Osteocyte (in vitro differentiated cells): ENCODE measurements at regions not wholly inside any gene's neighbourhood (a gene's known extent, or its start where the extent isn't known, plus 50 kb on each side); places are given as distances from the start of the nearest gene placed in this dataset.

Experiments used
- DNase-seq: peaks from one replicate; pipeline ENCODE4 v3.0.0; 2021; ENCODE audit warnings: mixed read lengths; ENCODE audit not compliant: unreplicated experiment; ENCODE audit errors: extremely low spot score
- H3K27ac Mint-ChIP-seq: one replicate; pipeline ENCODE4 v1.8.0; 2021; ENCODE audit warnings: mild to moderate bottlenecking, mixed read lengths; ENCODE audit not compliant: unreplicated experiment
- H3K27me3 Mint-ChIP-seq: one replicate; pipeline ENCODE4 v1.8.0; 2021; ENCODE audit warnings: mixed read lengths; ENCODE audit not compliant: unreplicated experiment
- H3K36me3 Mint-ChIP-seq: one replicate; pipeline ENCODE4 v1.8.0; 2021; ENCODE audit warnings: mixed read lengths; ENCODE audit not compliant: unreplicated experiment
- H3K4me1 Mint-ChIP-seq: one replicate; pipeline ENCODE4 v1.8.0; 2021; ENCODE audit warnings: mixed read lengths; ENCODE audit not compliant: unreplicated experiment
- H3K4me3 Mint-ChIP-seq: one replicate; pipeline ENCODE4 v1.8.0; 2021; ENCODE audit warnings: mild to moderate bottlenecking, moderate library complexity, mixed read lengths; ENCODE audit not compliant: unreplicated experiment
- H3K9me3 Mint-ChIP-seq: one replicate; pipeline ENCODE4 v1.8.0; 2021; ENCODE audit warnings: mixed read lengths; ENCODE audit not compliant: unreplicated experiment
- TF ChIP-seq, protein P1 (sequence below): fragments of 200-600 bp; sonication (generic); IDR thresholded peaks from 2 replicates; pipeline ENCODE4 v1.5.0; 2021; ENCODE audit warnings: antibody characterized with exemption, mild to moderate bottlenecking, moderate library complexity

DNA sequence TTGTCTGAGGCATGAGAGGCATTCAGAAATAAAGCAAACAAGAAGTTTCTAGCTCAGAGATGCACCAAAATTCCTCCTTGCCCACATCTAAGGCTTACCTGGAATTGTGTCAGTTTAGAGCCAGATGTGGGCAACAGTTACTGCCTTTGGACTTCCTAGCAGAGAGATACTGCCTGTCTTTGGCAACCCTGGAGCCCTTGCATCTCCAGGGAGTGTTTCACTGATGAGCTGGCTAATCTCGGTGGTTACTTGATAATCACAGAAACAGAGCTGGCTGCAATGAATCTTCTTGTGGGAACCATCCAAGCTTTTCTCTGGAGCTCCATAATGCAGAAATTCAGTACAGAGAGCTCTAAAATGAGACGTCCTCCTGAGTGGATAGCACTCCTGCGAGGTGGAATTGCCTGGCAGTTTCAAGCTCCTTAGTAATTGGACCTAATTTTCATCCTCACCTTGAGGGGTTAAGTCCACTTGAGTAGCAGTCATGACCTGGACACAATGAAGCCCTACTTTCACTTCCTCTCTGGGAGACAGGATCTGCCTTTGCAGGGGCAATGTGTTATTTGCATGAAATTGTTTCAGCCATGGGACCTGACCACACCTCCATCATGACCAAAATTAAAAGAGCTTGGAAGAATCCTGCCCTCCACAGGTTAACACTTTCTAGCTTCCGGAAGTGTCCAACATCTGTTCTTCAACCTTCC is 108.8 kb upstream of the ARHGAP5 start:
- H3K27ac Mint-ChIP-seq, result no peak overlapping the region
- DNase-seq, result no peak
- H3K4me1 Mint-ChIP-seq, result peaks cover 7% of the 10 kb centered on the region

DNA sequence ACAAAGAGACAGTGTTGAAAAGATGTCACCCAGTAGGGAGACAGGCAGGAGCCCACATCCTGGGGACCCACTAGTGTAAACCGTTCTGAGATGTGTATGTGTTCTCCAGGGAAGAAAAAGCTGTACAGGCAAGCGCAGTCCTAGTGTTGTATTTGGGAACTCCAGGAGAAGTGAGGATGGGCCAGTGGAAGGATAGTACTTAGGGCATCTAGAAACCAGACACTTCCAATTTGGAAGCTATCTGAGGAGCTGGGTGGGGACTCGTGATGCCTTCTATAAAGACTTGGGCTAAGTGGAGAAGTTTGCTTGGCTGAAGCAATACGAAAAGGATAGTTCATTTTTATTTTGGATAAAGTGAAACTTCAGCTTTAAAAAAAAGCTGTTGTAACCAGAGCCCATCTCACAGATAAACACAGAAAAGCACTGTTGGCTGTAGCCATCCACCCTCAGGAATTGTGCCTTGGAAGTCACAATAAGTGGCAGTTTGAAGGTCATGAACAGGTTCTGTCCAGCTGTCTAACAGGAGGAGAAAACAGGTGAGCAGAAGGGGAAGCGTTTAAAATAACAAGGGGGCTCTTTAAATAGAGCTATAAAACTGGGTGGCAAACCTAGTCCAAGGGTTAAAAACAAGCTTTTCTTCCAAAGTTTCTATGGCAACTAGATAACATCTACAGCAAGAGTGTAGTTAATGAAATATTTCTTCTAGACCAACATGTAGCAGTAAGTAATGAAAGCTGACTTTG is 108.0 kb upstream of the ARHGAP5 start:
- Mint-ChIP-seq H3K9me3 (peaks cover 11% of the 10 kb centered on the region), H3K4me1 (peaks cover 7% of the 10 kb centered on the region), H3K36me3 (no peaks in the 10 kb centered on the region), H3K4me3 (no peak overlapping the region), H3K27me3 (no peaks in the 10 kb centered on the region), H3K27ac (no peak overlapping the region)
- TF ChIP-seq, protein P1, sequence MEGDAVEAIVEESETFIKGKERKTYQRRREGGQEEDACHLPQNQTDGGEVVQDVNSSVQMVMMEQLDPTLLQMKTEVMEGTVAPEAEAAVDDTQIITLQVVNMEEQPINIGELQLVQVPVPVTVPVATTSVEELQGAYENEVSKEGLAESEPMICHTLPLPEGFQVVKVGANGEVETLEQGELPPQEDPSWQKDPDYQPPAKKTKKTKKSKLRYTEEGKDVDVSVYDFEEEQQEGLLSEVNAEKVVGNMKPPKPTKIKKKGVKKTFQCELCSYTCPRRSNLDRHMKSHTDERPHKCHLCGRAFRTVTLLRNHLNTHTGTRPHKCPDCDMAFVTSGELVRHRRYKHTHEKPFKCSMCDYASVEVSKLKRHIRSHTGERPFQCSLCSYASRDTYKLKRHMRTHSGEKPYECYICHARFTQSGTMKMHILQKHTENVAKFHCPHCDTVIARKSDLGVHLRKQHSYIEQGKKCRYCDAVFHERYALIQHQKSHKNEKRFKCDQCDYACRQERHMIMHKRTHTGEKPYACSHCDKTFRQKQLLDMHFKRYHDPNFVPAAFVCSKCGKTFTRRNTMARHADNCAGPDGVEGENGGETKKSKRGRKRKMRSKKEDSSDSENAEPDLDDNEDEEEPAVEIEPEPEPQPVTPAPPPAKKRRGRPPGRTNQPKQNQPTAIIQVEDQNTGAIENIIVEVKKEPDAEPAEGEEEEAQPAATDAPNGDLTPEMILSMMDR, result no peak
- DNase-seq, result no peak

More for the DNA sequence above, 108.8 kb upstream of the ARHGAP5 start:
- Mint-ChIP-seq H3K27me3 (no peaks in the 10 kb centered on the region), H3K36me3 (no peaks in the 10 kb centered on the region), H3K4me3 (no peak overlapping the region), H3K9me3 (peaks cover 11% of the 10 kb centered on the region)
- TF ChIP-seq, protein P1, result no peak

DNA sequence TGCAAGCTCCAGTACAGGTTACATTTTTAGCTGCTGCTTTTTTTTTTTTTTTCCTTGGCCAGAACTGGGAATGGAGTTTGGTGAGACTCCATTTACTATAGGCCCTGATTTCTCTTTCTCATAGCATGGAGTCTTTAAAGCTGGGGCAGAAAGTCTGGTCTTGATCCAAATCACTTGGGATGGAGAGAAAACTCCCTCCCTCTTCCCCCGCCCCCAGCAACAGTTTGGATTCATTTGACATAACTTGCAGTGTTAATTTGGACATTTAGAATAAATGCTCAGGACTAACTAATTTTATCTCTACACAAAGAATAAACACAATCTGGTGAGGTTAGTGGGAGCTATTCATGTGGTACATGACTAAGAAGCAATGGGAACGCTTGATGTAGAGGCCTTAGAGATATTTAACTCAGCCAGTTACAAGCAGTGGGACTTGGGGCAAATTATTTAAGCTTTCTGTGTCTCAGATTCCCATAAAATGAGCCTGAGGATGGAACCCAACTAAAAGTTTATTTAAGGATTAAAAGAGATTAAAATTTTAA is 107.3 kb upstream of the ARHGAP5 start:
- no peak overlapping the region for H3K27ac Mint-ChIP-seq
- TF ChIP-seq, protein P1, result no peak
- peaks cover 7% of the 10 kb centered on the region for H3K4me1 Mint-ChIP-seq
- peaks cover 11% of the 10 kb centered on the region for H3K9me3 Mint-ChIP-seq
- no peak for DNase-seq
- no peaks in the 10 kb centered on the region for H3K27me3 Mint-ChIP-seq
- H3K4me3 Mint-ChIP-seq, result no peak overlapping the region
- no peaks in the 10 kb centered on the region for H3K36me3 Mint-ChIP-seq

DNA sequence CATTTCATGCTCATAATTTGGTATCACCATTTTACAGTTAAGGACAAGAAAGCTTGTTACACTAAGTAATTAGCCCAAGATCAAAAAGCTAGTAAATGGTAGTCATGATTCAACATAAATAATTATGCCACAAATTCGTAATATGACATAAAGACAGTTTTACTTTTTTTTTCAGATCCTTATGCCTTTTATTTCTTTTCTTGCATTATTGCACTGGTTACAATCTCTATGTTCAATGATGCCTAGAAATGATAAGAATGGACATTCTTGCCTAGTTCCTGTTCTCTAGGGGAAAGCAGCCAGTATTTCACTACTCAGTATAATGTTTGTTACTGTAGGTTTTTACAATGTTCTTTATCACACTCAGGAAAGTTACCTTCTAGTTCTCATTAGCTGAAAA is 106.4 kb upstream of the ARHGAP5 start:
- no peaks in the 10 kb centered on the region for H3K36me3 Mint-ChIP-seq
- H3K4me1 Mint-ChIP-seq, result no peaks in the 10 kb centered on the region
- H3K4me3 Mint-ChIP-seq, result no peak overlapping the region
- no peak for DNase-seq
- H3K9me3 Mint-ChIP-seq, result peaks cover 11% of the 10 kb centered on the region
- no peak overlapping the region for H3K27ac Mint-ChIP-seq
- H3K27me3 Mint-ChIP-seq, result no peaks in the 10 kb centered on the region
- TF ChIP-seq, protein P1, result no peak

DNA sequence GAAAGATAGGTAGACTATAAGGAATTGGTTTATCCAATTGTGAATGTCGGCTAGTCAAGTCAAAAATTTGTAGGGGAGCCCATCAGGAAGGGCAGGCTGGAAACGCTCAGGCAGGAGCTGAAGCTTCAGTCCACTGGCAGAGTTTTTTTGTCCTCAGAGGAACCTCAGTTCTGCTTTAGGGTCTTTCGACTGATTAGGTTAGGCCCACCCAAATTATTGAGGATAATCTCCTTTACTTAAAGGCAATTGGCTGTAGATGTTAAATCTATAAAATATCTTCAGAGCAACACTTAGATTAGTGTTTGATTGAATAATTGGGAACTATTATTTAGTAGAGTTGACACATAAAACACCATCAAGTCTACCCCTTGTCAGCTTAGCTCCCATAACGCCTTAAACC is 105.5 kb upstream of the ARHGAP5 start:
- no peak overlapping the region for H3K4me3 Mint-ChIP-seq
- TF ChIP-seq, protein P1, result no peak
- DNase-seq, result no peak
- no peaks in the 10 kb centered on the region for H3K4me1 Mint-ChIP-seq
- H3K9me3 Mint-ChIP-seq, result peaks cover 11% of the 10 kb centered on the region
- H3K36me3 Mint-ChIP-seq, result no peaks in the 10 kb centered on the region
- no peaks in the 10 kb centered on the region for H3K27me3 Mint-ChIP-seq
- no peak overlapping the region for H3K27ac Mint-ChIP-seq
